ENCODE measurements at regions not wholly inside any gene's neighbourhood (a gene's known extent, or its start where the extent isn't known, plus 50 kb on each side); places are given as distances from the start of the nearest gene placed in this dataset.

DNA sequence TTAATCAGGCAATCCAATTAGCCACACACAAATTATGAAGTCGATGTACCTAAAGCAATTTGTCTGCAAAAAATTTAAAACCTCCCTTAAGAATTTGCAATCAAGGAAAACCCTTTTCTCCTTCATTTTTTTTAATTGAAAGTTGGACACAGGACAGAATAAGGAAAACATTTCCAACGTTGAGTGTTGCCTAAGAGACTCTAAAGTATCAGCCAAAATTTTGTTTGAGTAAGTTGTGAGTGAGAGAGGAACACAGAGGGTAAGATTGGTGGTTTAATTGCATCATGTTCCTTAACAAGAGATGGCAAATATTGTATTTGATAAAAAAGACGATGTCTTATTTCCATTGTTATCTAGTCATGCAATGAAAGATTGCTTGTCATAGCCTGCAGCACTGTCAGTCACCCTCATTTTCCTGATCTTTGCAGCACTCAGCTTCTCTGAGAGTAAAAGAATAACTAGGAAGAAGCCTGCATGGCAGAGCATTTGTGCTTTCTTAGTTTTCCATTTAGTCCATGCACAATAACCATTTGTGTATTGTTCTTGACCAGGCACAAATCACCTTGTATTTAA lies 115.5 kb downstream of the ICOS start:
- Histone ChIP-seq H3K9me3 (no peaks in the 10 kb centered on the region), H3K4me1 (no peaks in the 10 kb centered on the region), H3K27me3 (no peaks in the 10 kb centered on the region), H3K27ac (no peak overlapping the region), H3K36me3 (no peaks in the 10 kb centered on the region), H3K4me3 (no peak overlapping the region)
- TF ChIP-seq EP300 (IDR thresholded peaks at IDR 0.05) (no peak), POLR2A (IDR thresholded peaks at IDR 0.05) (no peak)
- TF ChIP-seq, protein P1, sequence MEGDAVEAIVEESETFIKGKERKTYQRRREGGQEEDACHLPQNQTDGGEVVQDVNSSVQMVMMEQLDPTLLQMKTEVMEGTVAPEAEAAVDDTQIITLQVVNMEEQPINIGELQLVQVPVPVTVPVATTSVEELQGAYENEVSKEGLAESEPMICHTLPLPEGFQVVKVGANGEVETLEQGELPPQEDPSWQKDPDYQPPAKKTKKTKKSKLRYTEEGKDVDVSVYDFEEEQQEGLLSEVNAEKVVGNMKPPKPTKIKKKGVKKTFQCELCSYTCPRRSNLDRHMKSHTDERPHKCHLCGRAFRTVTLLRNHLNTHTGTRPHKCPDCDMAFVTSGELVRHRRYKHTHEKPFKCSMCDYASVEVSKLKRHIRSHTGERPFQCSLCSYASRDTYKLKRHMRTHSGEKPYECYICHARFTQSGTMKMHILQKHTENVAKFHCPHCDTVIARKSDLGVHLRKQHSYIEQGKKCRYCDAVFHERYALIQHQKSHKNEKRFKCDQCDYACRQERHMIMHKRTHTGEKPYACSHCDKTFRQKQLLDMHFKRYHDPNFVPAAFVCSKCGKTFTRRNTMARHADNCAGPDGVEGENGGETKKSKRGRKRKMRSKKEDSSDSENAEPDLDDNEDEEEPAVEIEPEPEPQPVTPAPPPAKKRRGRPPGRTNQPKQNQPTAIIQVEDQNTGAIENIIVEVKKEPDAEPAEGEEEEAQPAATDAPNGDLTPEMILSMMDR (IDR thresholded peaks at IDR 0.05): no peak
- no peak for DNase-seq (ENCODE audit: low spot score in 2 of 2)
- WGBS, 2 donors: 51 to 55% methylated on average over 3 of the region's 3 CpGs

DNA sequence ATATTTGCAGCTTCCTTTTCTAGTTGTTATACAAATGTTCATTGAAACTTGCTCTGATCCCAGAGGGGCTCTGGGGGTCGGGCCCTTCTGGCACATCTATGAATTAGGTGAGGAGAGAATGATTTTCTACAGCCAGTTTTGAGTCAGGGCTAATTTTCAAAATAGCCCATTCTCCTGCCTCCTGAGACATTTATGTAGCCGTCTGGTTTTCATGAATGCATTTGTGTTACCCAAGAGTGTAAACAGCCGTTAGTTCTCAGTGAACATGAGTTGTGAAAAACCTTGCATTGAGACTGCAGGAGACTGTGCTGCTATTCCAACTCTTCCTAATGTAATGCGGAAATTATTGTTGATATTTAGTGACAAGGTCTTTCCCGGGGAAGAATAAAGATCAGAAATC lies 122.5 kb downstream of the ICOS start:
- no peak overlapping the region for H3K27ac ChIP-seq
- no peaks in the 10 kb centered on the region for H3K36me3 ChIP-seq
- no peaks in the 10 kb centered on the region for H3K27me3 ChIP-seq
- H3K9me3 ChIP-seq: no peaks in the 10 kb centered on the region
- TF ChIP-seq, protein P1 (IDR thresholded peaks at IDR 0.05): no peak
- TF ChIP-seq EP300 (IDR thresholded peaks at IDR 0.05): no peak
- no peak for TF ChIP-seq POLR2A (IDR thresholded peaks at IDR 0.05)
- no peak for DNase-seq (ENCODE audit: low spot score in 2 of 2)
- H3K4me1 ChIP-seq: no peaks in the 10 kb centered on the region
- WGBS, 2 donors: 55 to 58% methylated on average over 5 of the region's 5 CpGs
- H3K4me3 ChIP-seq: no peak overlapping the region

DNA sequence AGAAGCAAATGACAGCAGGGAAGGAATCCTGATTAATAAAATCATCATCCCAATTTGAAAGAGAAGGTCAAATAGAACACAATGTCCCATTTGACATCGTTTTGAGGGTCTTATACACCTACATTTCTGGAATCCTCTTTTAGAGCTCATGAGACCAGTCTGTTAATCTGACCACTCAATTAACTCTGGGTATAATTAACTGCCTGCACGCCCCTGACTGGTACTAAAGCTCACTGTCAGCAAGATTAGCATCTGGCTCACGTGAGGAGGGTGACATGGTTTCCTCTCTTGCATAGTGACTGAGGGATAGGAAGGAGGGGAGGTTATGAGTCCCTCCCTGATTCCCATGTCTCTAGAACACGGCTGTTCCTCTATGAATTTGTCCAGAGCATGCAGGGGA lies 124.3 kb downstream of the ICOS start:
- no peak overlapping the region for H3K4me3 ChIP-seq
- TF ChIP-seq, protein P1 (IDR thresholded peaks at IDR 0.05): no peak
- TF ChIP-seq EP300 (IDR thresholded peaks at IDR 0.05): no peak
- TF ChIP-seq POLR2A (IDR thresholded peaks at IDR 0.05): no peak
- WGBS, 2 donors: 52 to 65% methylated on average over 4 of the region's 4 CpGs
- no peak overlapping the region for H3K27ac ChIP-seq
- no peaks in the 10 kb centered on the region for H3K4me1 ChIP-seq
- no peak for DNase-seq (ENCODE audit: low spot score in 2 of 2)
- no peaks in the 10 kb centered on the region for H3K9me3 ChIP-seq
- H3K36me3 ChIP-seq: no peaks in the 10 kb centered on the region
- no peaks in the 10 kb centered on the region for H3K27me3 ChIP-seq

DNA sequence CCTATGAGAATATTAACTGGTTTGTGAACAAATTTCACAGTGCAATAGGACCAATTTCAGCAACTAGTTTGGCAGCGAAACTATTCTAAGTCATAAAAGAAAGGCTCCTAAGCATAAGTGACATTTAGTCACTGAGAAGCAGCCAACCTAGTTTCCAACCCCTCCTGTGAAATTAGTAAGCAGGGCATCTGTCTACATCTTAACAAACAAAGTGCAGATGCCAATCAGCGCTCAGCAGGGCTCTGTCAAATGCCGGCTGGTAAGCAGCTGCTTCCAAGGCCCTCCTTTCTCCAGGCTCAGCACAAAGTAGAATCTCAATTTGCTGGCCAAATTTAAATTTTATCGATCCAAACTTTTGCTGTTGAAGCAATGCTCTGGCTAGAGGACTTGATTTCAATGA lies 124.7 kb downstream of the ICOS start:
- no peaks in the 10 kb centered on the region for H3K36me3 ChIP-seq
- TF ChIP-seq POLR2A (IDR thresholded peaks at IDR 0.05): no peak
- no peak for TF ChIP-seq EP300 (IDR thresholded peaks at IDR 0.05)
- TF ChIP-seq, protein P1 (IDR thresholded peaks at IDR 0.05): no peak
- 90 to 92% methylated on average over 4 of the region's 4 CpGs for WGBS, 2 donors
- no peak for DNase-seq (ENCODE audit: low spot score in 2 of 2)
- no peak overlapping the region for H3K4me3 ChIP-seq
- no peak overlapping the region for H3K27ac ChIP-seq
- H3K4me1 ChIP-seq: no peaks in the 10 kb centered on the region
- H3K9me3 ChIP-seq: no peaks in the 10 kb centered on the region
- no peaks in the 10 kb centered on the region for H3K27me3 ChIP-seq

DNA sequence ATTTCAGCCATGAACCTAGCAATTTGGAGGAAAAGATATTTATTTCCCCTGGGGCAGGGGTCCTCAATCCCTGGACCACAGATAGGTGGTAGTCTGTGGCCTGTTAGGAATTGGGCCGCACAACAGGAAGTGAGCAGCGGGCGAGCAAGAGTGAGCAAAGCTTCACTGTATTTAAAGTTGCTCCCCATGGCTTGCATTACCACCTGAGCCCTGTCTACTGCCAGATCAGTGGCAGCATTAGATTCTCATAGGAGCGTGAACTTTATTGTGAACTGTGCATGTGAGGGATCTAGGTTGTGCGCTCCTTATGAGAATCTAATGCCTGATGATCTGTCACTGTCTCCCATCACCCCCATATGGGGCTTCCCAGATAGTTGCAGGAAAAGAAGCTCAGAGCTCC lies 127.6 kb downstream of the ICOS start:
- 96 to 99% methylated on average over 5 of the region's 5 CpGs for WGBS, 2 donors
- H3K9me3 ChIP-seq: peaks cover 0 to 3% (median 0%) of the 10 kb centered on the region in 4 donors
- H3K36me3 ChIP-seq: no peaks in the 10 kb centered on the region
- no peak overlapping the region for H3K4me3 ChIP-seq
- DNase-seq (ENCODE audit: low spot score in 2 of 2): no peak
- no peaks in the 10 kb centered on the region for H3K27me3 ChIP-seq
- no peaks in the 10 kb centered on the region for H3K4me1 ChIP-seq
- H3K27ac ChIP-seq: no peak overlapping the region
- TF ChIP-seq POLR2A (IDR thresholded peaks at IDR 0.05): no peak

DNA sequence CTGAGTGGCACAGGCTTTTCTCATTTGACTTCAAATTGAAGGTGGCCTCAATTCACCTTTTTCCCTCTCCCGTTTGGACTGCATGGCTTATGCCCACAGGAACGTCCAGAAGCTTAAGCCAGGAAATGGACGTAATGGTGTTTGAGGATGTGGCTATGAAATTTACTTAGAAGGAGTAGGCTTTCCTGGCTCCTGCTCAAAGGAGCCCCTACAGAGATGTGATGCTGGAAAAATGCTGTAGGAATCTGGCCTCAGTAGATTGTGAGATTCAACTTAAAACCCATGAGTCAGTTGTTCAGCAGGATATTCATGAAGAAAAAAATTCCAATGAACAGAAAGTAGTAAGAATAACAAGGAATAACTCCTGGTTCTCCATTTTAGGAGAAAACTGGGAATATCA lies 129.0 kb downstream of the ICOS start:
- H3K27ac ChIP-seq: no peak overlapping the region
- no peak for TF ChIP-seq POLR2A (IDR thresholded peaks at IDR 0.05)
- TF ChIP-seq, protein P1 (IDR thresholded peaks at IDR 0.05): no peak
- TF ChIP-seq EP300 (IDR thresholded peaks at IDR 0.05): no peak
- WGBS, 2 donors: 41 to 55% methylated on average over 3 of the region's 3 CpGs
- H3K27me3 ChIP-seq: no peaks in the 10 kb centered on the region
- no peak for DNase-seq (ENCODE audit: low spot score in 2 of 2)
- H3K4me3 ChIP-seq: no peak overlapping the region
- H3K9me3 ChIP-seq: peaks cover 0 to 3% (median 0%) of the 10 kb centered on the region in 4 donors
- peaks cover 0 to 11% (median 0%) of the 10 kb centered on the region in 4 donors for H3K4me1 ChIP-seq
- H3K36me3 ChIP-seq: no peaks in the 10 kb centered on the region
